ENCODE measurements at regions not wholly inside any gene's neighbourhood (a gene's known extent, or its start where the extent isn't known, plus 50 kb on each side); places are given as distances from the start of the nearest gene placed in this dataset.
"Not testable (repeated sequence)": the region's sequence is repeated elsewhere in the genome, so short reads cannot be mapped to it uniquely, and the experiment has no call there.

- no peak for TF ChIP-seq ZBTB4 (CRISPR knock-in tag; IDR thresholded peaks at IDR 0.05)
Measured at GRCh38 chr12:97886511-97887176, 424.0 kb downstream of the RMST start (continued).

GRCh38 chr12:97897881-97898280 lies 435.3 kb downstream of the RMST start:
- intact Hi-C loops (cut with micrococcal nuclease; ENCODE audit: unreplicated experiment); H2AFZ ChIP-seq (ENCODE audit: control insufficient read depth, low read depth, low read length); H4K20me1 ChIP-seq (ENCODE audit: control insufficient read depth, insufficient read depth); H3K79me2 ChIP-seq (ENCODE audit: control insufficient read depth, insufficient read depth, low read length); H3K9ac ChIP-seq (ENCODE audit: control insufficient read depth, insufficient read depth, low read length); H3K4me1 ChIP-seq (ENCODE audit: control insufficient read depth, insufficient read depth, low read length); H3K9me3 ChIP-seq (replicated peaks; ENCODE audit: control insufficient read depth, insufficient read depth, low read length); RAD21 ChIA-PET (ENCODE audit: unreplicated experiment); CTCF ChIA-PET; POLR2A ChIA-PET; BruUV-seq (replicated peaks); FAIRE-seq; H3K4me2 ChIP-seq (ENCODE audit: control insufficient read depth, insufficient read depth); in situ Hi-C loops (cut with MboI); DNase-seq (ENCODE audit: low read depth, low spot score); H3K4me3 ChIP-seq; H3K27ac ChIP-seq (ENCODE audit: control insufficient read depth, insufficient read depth); H3K36me3 ChIP-seq (ENCODE audit: control insufficient read depth in 2 of 2, insufficient read depth in 2 of 2, low read length in 1 of 2); SMC1A ChIA-PET (ENCODE audit: uncharacterized antibody, unreplicated experiment); H3K27me3 ChIP-seq (replicated peaks in 1 of 2; ENCODE audit: control insufficient read depth in 2 of 2, insufficient read depth in 2 of 2, low read length in 1 of 2); ATAC-seq: not testable (repeated sequence)
- 20% methylated on average over 6 of the region's 6 CpGs for WGBS (ENCODE audit: insufficient coverage, insufficient replicate concordance, low lambda C conversion rate, missing lambda C conversion rate)

GRCh38 chr12:97899529-97899928 lies 436.9 kb downstream of the RMST start:
- ATAC-seq: no peak
- ChIA-PET SMC1A (ENCODE audit: uncharacterized antibody, unreplicated experiment) (no interaction called here), CTCF (no interaction called here)

More at GRCh38 chr12:97899529-97899928, 436.9 kb downstream of the RMST start:
- in situ Hi-C loops (cut with MboI) (no loop called here), intact Hi-C loops (cut with micrococcal nuclease; ENCODE audit: unreplicated experiment) (no loop called here)
- Histone ChIP-seq H4K20me1 (ENCODE audit: control insufficient read depth, insufficient read depth) (no peaks in the 10 kb centered on the region), H2AFZ (ENCODE audit: control insufficient read depth, low read depth, low read length) (no peak overlapping the region), H3K9ac (ENCODE audit: control insufficient read depth, insufficient read depth, low read length) (no peak overlapping the region), H3K79me2 (ENCODE audit: control insufficient read depth, insufficient read depth, low read length) (no peaks in the 10 kb centered on the region), H3K9me3 (replicated peaks; ENCODE audit: control insufficient read depth, insufficient read depth, low read length) (no peaks in the 10 kb centered on the region), H3K4me3 (no peak overlapping the region), H3K36me3 (ENCODE audit: control insufficient read depth in 2 of 2, insufficient read depth in 2 of 2, low read length in 1 of 2) (no peaks in the 10 kb centered on the region), H3K27ac (ENCODE audit: control insufficient read depth, insufficient read depth) (no peak overlapping the region), H3K4me2 (ENCODE audit: control insufficient read depth, insufficient read depth) (no peak overlapping the region), H3K4me1 (ENCODE audit: control insufficient read depth, insufficient read depth, low read length) (no peaks in the 10 kb centered on the region), H3K27me3 (replicated peaks in 1 of 2; ENCODE audit: control insufficient read depth in 2 of 2, insufficient read depth in 2 of 2, low read length in 1 of 2) (no peaks in the 10 kb centered on the region; a peak in 1 of 4 replicates)
- no TSS peak for BruUV-seq (replicated peaks)
- TF ChIP-seq SRF (IDR thresholded peaks at IDR 0.05; ENCODE audit: low read depth in 2 of 2, low read length in 2 of 2): no peak
- TF ChIP-seq ATF3 (IDR thresholded peaks at IDR 0.05; ENCODE audit: borderline replicate concordance, extremely low read depth, low read depth, low read length): no peak
- TF ChIP-seq KLF5 (IDR thresholded peaks at IDR 0.05; ENCODE audit: partially characterized antibody): no peak
- TF ChIP-seq POLR2AphosphoS2 (IDR thresholded peaks at IDR 0.05; ENCODE audit: low read depth, low read length): no peak
- FAIRE-seq: no peak
- POLR2A ChIA-PET: no interaction called here
- DNase-seq (ENCODE audit: low read depth, low spot score): no peak
- RAD21 ChIA-PET (ENCODE audit: unreplicated experiment): no interaction called here
